GM12878 (cell line): ENCODE measurements at regions not wholly inside any gene's neighbourhood (a gene's known extent, or its start where the extent isn't known, plus 50 kb on each side); places are given as distances from the start of the nearest gene placed in this dataset.

ENCODE experiments used
- ATAC-seq: fragments of 200-7000 bp; cut with Tn5 transposase; 3 replicates; pipeline ENCODE4 v1.9.1; 2020; ENCODE audit warnings: mild to moderate bottlenecking, moderate library complexity
- BruUV-seq: library from RNA; stranded (reverse); fragments of 400-500 nt; replicated peaks from 2 replicates; lab custom pipeline; 2021; lab: Mats Ljungman, UMichigan
- CTCF ChIA-PET: fragments of 300-600 bp; sonication (Branson Sonifier 250); formaldehyde crosslinking; extraction: SDS; loops from one replicate; lab custom pipeline; 2021; ENCODE audit warnings: inconsistent platforms; lab: Yijun Ruan, JAX
- POLR2A ChIA-PET: fragments of 350-600 bp; formaldehyde crosslinking; extraction: SDS; loops from one replicate; lab custom pipeline; 2021; ENCODE audit warnings: inconsistent platforms; lab: Charles Lee
- RAD21 ChIA-PET: fragments of 300-600 bp; sonication (Branson Sonifier 250); formaldehyde crosslinking; loops from one replicate; lab custom pipeline; 2023; ENCODE audit warnings: antibody characterized with exemption; ENCODE audit not compliant: unreplicated experiment; lab: Charles Lee
- SMC1A ChIA-PET: fragments of 300-600 bp; sonication (Branson Sonifier 250); formaldehyde crosslinking; loops from one replicate; lab custom pipeline; 2023; ENCODE audit not compliant: unreplicated experiment, uncharacterized antibody; lab: Charles Lee
- DNase-seq: peaks from one replicate; pipeline ENCODE4 v3.0.0-alpha.2; 2011; ENCODE audit warnings: low read depth, low spot score
- FAIRE-seq: peaks from 3 replicates; lab custom pipeline; 2011; peaks lifted over from hg19 to GRCh38; lab: Jason Lieb, UNC
- H2AFZ ChIP-seq: 2 replicates; pipeline ENCODE4 v1.6.0; 2011; ENCODE audit warnings: low read depth, low read length, control low read depth; ENCODE audit not compliant: control insufficient read depth
- H3K27ac ChIP-seq: 2 replicates; pipeline ENCODE4 v1.5.1; 2011; ENCODE audit warnings: control low read depth; ENCODE audit not compliant: control insufficient read depth, insufficient read depth
- H3K27me3 ChIP-seq, 2 experiments: replicated peaks in 1 of 2; 2 replicates each; pipeline versions ENCODE4 v1.6.0 to v1.6.1; 2011; ENCODE audit warnings: low read length in 1 of 2; ENCODE audit not compliant: control insufficient read depth in 2 of 2, insufficient read depth in 2 of 2
- H3K36me3 ChIP-seq, 2 experiments: 2 replicates each; pipeline ENCODE4 v1.5.1; 2011; ENCODE audit warnings: low read length in 1 of 2; ENCODE audit not compliant: control insufficient read depth in 2 of 2, insufficient read depth in 2 of 2
- H3K4me1 ChIP-seq: 2 replicates; pipeline ENCODE4 v1.6.1; 2011; ENCODE audit warnings: mild to moderate bottlenecking, low read length, moderate library complexity, mixed read lengths; ENCODE audit not compliant: control insufficient read depth, insufficient read depth
- H3K4me2 ChIP-seq: 2 replicates; pipeline ENCODE4 v1.6.0; 2011; ENCODE audit warnings: control low read depth; ENCODE audit not compliant: control insufficient read depth, insufficient read depth
- H3K4me3 ChIP-seq: fragments of 200-600 bp; sonication (generic); 2 replicates; pipeline ENCODE4 v1.5.1; 2016
- H3K79me2 ChIP-seq: 2 replicates; pipeline ENCODE4 v1.6.0; 2011; ENCODE audit warnings: low read length; ENCODE audit not compliant: control insufficient read depth, insufficient read depth
- H3K9ac ChIP-seq: 2 replicates; pipeline ENCODE4 v1.8.0; 2011; ENCODE audit warnings: low read length, control low read depth, mixed read lengths; ENCODE audit not compliant: control insufficient read depth, insufficient read depth
- H3K9me3 ChIP-seq: replicated peaks from 3 replicates; pipeline ENCODE4 v1.5.1; 2011; ENCODE audit warnings: mild to moderate bottlenecking, low read length; ENCODE audit not compliant: control insufficient read depth, insufficient read depth
- H4K20me1 ChIP-seq: 2 replicates; pipeline ENCODE4 v1.6.0; 2011; ENCODE audit not compliant: control insufficient read depth, insufficient read depth
- ATF7 ChIP-seq: fragments of 450-650 bp; IDR thresholded peaks from 2 replicates; pipeline ENCODE4 v1.6.1; 2016; ENCODE audit warnings: low read depth, mild to moderate bottlenecking
- BCL11A ChIP-seq: IDR thresholded peaks from 2 replicates; pipeline ENCODE4 v1.6.1; 2011; ENCODE audit warnings: low read depth, low read length
- CBFB ChIP-seq: IDR thresholded peaks from 2 replicates; pipeline ENCODE4 v1.6.1; 2016; ENCODE audit warnings: antibody characterized with exemption, low read depth
- DPF2 ChIP-seq: fragments of 450-650 bp; IDR thresholded peaks from 2 replicates; pipeline ENCODE4 v1.6.1; 2017; ENCODE audit warnings: mild to moderate bottlenecking
- E2F4 ChIP-seq: IDR thresholded peaks from 2 replicates; pipeline ENCODE4 v1.6.1; 2012; ENCODE audit warnings: low read depth, low read length, improper control_type of control experiment
- EGR1 ChIP-seq, 2 experiments: IDR thresholded peaks; 1 replicate in 1 of 2; 2 replicates in 1 of 2; pipeline ENCODE4 v1.6.1; 2011 to 2012; ENCODE audit warnings: low read depth in 2 of 2, low read length in 2 of 2, borderline replicate concordance in 1 of 2, mild to moderate bottlenecking in 1 of 2, moderate library complexity in 1 of 2
- GATAD2B ChIP-seq: fragments of 450-650 bp; conservative IDR thresholded peaks from 2 replicates; pipeline ENCODE4 v1.6.1; 2017; ENCODE audit warnings: low read depth, mild to moderate bottlenecking, moderate library complexity
- HDAC2 ChIP-seq: fragments of 200-600 bp; sonication (generic); IDR thresholded peaks from 2 replicates; pipeline ENCODE4 v1.6.1; 2017
- HSF1 ChIP-seq: fragments of 150-350 bp; IDR thresholded peaks from 2 replicates; pipeline ENCODE4 v1.6.1; 2014; ENCODE audit warnings: mild to moderate bottlenecking, low read depth, low read length
- KDM1A ChIP-seq: fragments of 200-600 bp; sonication (generic); IDR thresholded peaks from 2 replicates; pipeline ENCODE4 v1.6.1; 2016; ENCODE audit warnings: borderline replicate concordance
- MEF2B ChIP-seq: fragments of 450-650 bp; IDR thresholded peaks from 2 replicates; pipeline ENCODE4 v1.6.1; 2018; ENCODE audit warnings: mild to moderate bottlenecking, moderate library complexity; ENCODE audit not compliant: partially characterized antibody, poor library complexity, severe bottlenecking
- MTA2 ChIP-seq: fragments of 450-650 bp; IDR thresholded peaks from 2 replicates; pipeline ENCODE4 v1.6.1; 2016; ENCODE audit warnings: low read depth, mild to moderate bottlenecking, moderate library complexity
- PAX5 ChIP-seq: IDR thresholded peaks from 2 replicates; pipeline ENCODE4 v1.6.1; 2011; ENCODE audit warnings: low read depth, low read length, borderline replicate concordance
- RB1 ChIP-seq: fragments of 450-650 bp; formaldehyde crosslinking; IDR thresholded peaks from 2 replicates; pipeline ENCODE4 v1.6.1; 2017; ENCODE audit warnings: mild to moderate bottlenecking, borderline replicate concordance
- RFX5 ChIP-seq: IDR thresholded peaks from 2 replicates; pipeline ENCODE4 v1.6.1; 2011; ENCODE audit warnings: low read depth, low read length, improper control_type of control experiment
- SMARCA5 ChIP-seq: fragments of 450-650 bp; IDR thresholded peaks from 2 replicates; pipeline ENCODE4 v1.6.1; 2017; ENCODE audit warnings: mild to moderate bottlenecking
- SP1 ChIP-seq: IDR thresholded peaks from one replicate; pipeline ENCODE4 v1.6.1; 2011; ENCODE audit warnings: low read depth, low read length
- SREBF1 ChIP-seq: IDR thresholded peaks from 2 replicates; pipeline ENCODE4 v1.6.1; 2012; ENCODE audit warnings: mild to moderate bottlenecking, low read length
- SUPT20H ChIP-seq: IDR thresholded peaks from 2 replicates; pipeline ENCODE4 v1.6.1; 2011; ENCODE audit warnings: low read depth, mild to moderate bottlenecking, low read length, moderate library complexity, borderline replicate concordance; ENCODE audit not compliant: control insufficient read depth
- WGBS: methylation state at CpG from one replicate; pipeline ENCODE4 v1.1.6; 2016; ENCODE audit warnings: low lambda C conversion rate; ENCODE audit not compliant: insufficient replicate concordance, insufficient coverage; ENCODE audit errors: missing lambda C conversion rate; 5-methylcytosine and 5-hydroxymethylcytosine counted together
- in situ Hi-C: fragments of 300-500 bp; cut with MboI; formaldehyde crosslinking; loops from 9 replicates; pipeline ENCODE4 v1.14.3; 2018; ENCODE audit warnings: mixed read lengths
- intact Hi-C: fragments of 100-400 bp; cut with micrococcal nuclease; formaldehyde crosslinking; loops from one replicate; pipeline ENCODE4 v1.14.2; 2022; ENCODE audit not compliant: unreplicated experiment

GRCh38 chr5:171619744-171620143 is 165.9 kb upstream of the SMIM23 start:
- ChIA-PET SMC1A (interaction anchor here (0.6 kb wide), 1 partner anchor 286 kb away, joined by 4 read pairs; no protein-coding TSS in a partner anchor), POLR2A (no interaction called here), RAD21 (no interaction called here), CTCF (interaction anchor here (0.7 kb wide), 1 partner anchor 13 kb away, joined by 3 read pairs; no protein-coding TSS in a partner anchor)
- intact Hi-C loops (no loop called here), in situ Hi-C loops (no loop called here)
- no peak overlapping the region for H2AFZ ChIP-seq
- no TSS peak for BruUV-seq
- no peak for FAIRE-seq
- peaks cover 0 to 3% of the 10 kb centered on the region in 2 experiments; a peak in 2 of 4 replicates for H3K27me3 ChIP-seq
- no peaks in the 10 kb centered on the region for H3K4me1 ChIP-seq
- no peak overlapping the region for H3K4me3 ChIP-seq
- H3K79me2 ChIP-seq = no peaks in the 10 kb centered on the region
- no peak for TF ChIP-seq RB1
- no peak for TF ChIP-seq EGR1 (IDR thresholded peaks at IDR 0.05; ENCODE audit: borderline replicate concordance in 1 of 2, low read depth in 2 of 2, low read length in 2 of 2)
- no peak for TF ChIP-seq BCL11A
- no peak for TF ChIP-seq PAX5
- no peak for TF ChIP-seq MTA2
- no peak for TF ChIP-seq DPF2
- no peak for TF ChIP-seq KDM1A
- TF ChIP-seq ATF7 = no peak
- TF ChIP-seq GATAD2B = no peak
- TF ChIP-seq SREBF1 = no peak
- TF ChIP-seq MEF2B = no peak
- TF ChIP-seq SP1 = no peak
- no peak for TF ChIP-seq SMARCA5
- TF ChIP-seq HSF1 = no peak
- no peak for TF ChIP-seq CBFB
- TF ChIP-seq E2F4 = no peak
- no peak for TF ChIP-seq RFX5
- no peak for TF ChIP-seq SUPT20H
- no peak for TF ChIP-seq HDAC2
- ATAC-seq = no peak
- H3K36me3 ChIP-seq = no peaks in the 10 kb centered on the region
- H3K9ac ChIP-seq = no peak overlapping the region
- no peaks in the 10 kb centered on the region for H3K9me3 ChIP-seq
- H3K27ac ChIP-seq = no peak overlapping the region
- WGBS = 29% methylated on average over 3 of the region's 3 CpGs
- H3K4me2 ChIP-seq = no peak overlapping the region
- H4K20me1 ChIP-seq = no peaks in the 10 kb centered on the region
- DNase-seq = no peak
